GM20000 (cell line): ENCODE measurements at regions not wholly inside any gene's neighbourhood (a gene's known extent, or its start where the extent isn't known, plus 50 kb on each side); places are given as distances from the start of the nearest gene placed in this dataset.

Source experiments
- DNase-seq: peaks from one replicate; pipeline ENCODE4 v3.0.0; 2012; ENCODE audit warnings: low spot score
- TF ChIP-seq, protein P1 (sequence below): IDR thresholded peaks from 2 replicates; pipeline ENCODE4 v1.5.1; 2012; ENCODE audit warnings: mild to moderate bottlenecking, control low read depth; ENCODE audit errors: extremely low read depth, missing control alignments

GRCh38 chr3:22594990-22595389, 608.1 kb upstream of the UBE2E2 start:
- DNase-seq: no peak
- TF ChIP-seq, protein P1, sequence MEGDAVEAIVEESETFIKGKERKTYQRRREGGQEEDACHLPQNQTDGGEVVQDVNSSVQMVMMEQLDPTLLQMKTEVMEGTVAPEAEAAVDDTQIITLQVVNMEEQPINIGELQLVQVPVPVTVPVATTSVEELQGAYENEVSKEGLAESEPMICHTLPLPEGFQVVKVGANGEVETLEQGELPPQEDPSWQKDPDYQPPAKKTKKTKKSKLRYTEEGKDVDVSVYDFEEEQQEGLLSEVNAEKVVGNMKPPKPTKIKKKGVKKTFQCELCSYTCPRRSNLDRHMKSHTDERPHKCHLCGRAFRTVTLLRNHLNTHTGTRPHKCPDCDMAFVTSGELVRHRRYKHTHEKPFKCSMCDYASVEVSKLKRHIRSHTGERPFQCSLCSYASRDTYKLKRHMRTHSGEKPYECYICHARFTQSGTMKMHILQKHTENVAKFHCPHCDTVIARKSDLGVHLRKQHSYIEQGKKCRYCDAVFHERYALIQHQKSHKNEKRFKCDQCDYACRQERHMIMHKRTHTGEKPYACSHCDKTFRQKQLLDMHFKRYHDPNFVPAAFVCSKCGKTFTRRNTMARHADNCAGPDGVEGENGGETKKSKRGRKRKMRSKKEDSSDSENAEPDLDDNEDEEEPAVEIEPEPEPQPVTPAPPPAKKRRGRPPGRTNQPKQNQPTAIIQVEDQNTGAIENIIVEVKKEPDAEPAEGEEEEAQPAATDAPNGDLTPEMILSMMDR: no peak

DNA sequence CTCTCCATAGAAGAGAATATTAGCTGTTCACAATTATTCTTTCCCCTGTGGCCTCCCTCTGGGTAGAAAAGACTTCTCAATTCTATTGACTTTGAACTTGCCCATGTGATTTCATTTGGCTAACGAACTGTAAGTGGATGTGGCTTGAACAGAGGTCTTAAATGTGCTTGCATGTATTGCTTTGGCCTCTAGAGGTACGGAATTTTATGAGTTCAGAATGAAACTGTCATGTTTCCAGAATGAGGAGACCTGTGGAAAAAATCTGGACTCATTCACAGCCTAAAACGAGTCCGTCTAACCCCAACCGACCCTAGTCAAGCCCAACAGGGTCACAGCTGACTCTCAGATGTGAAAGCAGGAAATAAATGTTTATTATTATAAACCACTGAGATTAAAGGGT, 596.7 kb upstream of the UBE2E2 start:
- TF ChIP-seq, protein P1: no peak
- no peak for DNase-seq

DNA sequence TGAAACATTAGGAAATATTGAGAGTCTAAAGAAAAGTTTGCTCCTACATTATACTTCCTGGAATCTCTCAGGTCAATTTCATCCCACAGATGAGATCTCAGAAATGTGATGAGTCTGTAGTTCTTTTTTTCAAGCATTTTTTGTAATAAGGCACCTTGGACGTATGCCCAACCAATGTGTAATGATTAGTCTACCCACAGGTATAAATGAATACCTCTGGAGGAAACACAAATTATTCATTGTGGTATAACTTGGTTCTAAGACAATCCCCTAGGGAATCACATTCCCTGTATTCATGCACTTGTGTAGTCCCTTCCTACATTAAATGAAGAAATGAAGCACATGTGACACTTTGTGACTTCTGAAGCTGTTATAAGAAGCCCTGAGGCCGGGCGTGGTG, 596.2 kb upstream of the UBE2E2 start:
- no peak for DNase-seq
- TF ChIP-seq, protein P1: no peak

DNA sequence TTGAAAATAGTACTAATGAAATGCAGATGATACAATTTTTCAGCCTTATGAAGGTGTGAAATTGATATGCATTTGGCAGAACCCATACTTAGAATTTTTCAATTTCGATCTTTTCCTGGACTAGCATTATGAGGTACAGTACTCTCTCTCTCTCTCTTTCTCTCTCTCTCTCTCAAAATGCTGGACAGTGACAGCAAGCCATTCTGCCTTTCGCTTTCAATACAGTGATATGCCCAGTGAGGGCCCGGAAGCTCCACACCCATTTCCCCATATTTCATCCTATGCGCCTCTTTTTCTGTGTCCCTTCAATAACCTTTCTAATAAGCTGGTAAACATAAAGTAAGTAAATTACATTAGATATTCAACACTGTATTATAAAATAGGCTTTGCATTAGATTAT, 595.0 kb upstream of the UBE2E2 start:
- TF ChIP-seq, protein P1: no peak

GRCh38 chr3:22608721-22609120, 594.4 kb upstream of the UBE2E2 start:
- no peak for DNase-seq
- TF ChIP-seq, protein P1: no peak

More for the DNA sequence above, 595.0 kb upstream of the UBE2E2 start:
- no peak for DNase-seq

DNA sequence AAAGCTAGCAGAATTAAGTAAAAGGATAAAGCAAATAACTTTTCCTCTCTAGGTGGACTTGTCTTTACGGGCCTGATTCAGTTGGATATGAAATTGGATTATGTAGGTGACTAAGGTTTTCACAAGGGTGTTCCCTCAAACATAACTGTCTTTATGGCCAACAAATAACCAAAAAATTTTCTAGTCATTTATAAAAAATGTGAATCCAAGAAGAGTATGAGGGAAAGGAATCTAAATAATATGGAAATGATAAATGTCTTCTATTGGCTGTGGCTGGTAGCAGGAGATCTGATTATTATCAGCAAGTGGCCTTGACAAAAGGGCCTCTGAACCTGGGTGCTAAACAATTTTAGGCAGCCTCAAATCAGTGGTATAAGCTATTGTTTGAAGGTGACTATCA, 594.0 kb upstream of the UBE2E2 start:
- DNase-seq: no peak

GRCh38 chr3:22612927-22613326, 590.2 kb upstream of the UBE2E2 start:
- DNase-seq: no peak
- TF ChIP-seq, protein P1: no peak

More for the DNA sequence above, 594.0 kb upstream of the UBE2E2 start:
- TF ChIP-seq, protein P1: no peak
